ENCODE measurements at regions not wholly inside any gene's neighbourhood (a gene's known extent, or its start where the extent isn't known, plus 50 kb on each side); places are given as distances from the start of the nearest gene placed in this dataset.
"Not testable (repeated sequence)": the region's sequence is repeated elsewhere in the genome, so short reads cannot be mapped to it uniquely, and the experiment has no call there.

- 88% methylated on average over 2 of the region's 2 CpGs for WGBS
- H3K27ac ChIP-seq (ENCODE audit: low read depth, low read length), result no peak overlapping the region
- no peaks in the 10 kb centered on the region for H3K36me3 ChIP-seq (ENCODE audit: insufficient read depth, low read length)
- no peaks in the 10 kb centered on the region for H3K27me3 ChIP-seq (ENCODE audit: insufficient read depth, low read length)
- H3K9ac ChIP-seq (ENCODE audit: low read depth, low read length), result no peak overlapping the region
- H3K4me3 ChIP-seq (ENCODE audit: low read length), result no peak overlapping the region
- no peaks in the 10 kb centered on the region for H3K4me1 ChIP-seq (ENCODE audit: insufficient read depth, low read length)
- no peaks in the 10 kb centered on the region for H3K9me3 ChIP-seq (ENCODE audit: insufficient read depth, low read depth, low read length)
These were observed 350.6 kb upstream of the SLC7A11 start for GRCh38 chr4:138592796-138593195.

DNA sequence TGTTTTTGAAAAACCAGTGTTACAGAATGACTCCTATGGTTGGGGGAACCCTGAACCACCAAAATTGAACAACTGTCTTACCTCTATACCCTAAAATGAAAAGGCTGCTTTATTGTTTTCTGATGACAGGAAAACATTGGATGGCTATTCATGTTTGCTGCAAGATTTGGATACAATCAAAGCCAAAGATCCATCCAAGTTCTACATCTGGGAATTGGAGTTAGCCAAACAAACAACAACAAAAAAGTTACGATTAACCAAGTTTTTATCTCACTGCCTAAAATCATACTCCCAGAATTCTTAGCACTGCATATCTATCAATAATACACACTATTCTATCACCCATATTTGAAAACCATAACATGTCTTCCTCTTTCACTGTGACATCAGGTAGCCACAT is 349.7 kb upstream of the SLC7A11 start:
- Histone ChIP-seq H3K4me3 (ENCODE audit: low read length) (no peak overlapping the region), H3K4me1 (ENCODE audit: insufficient read depth, low read length) (no peaks in the 10 kb centered on the region), H3K9ac (ENCODE audit: low read depth, low read length) (no peak overlapping the region), H3K9me3 (ENCODE audit: insufficient read depth, low read depth, low read length) (no peaks in the 10 kb centered on the region), H3K27ac (ENCODE audit: low read depth, low read length) (no peak overlapping the region), H3K36me3 (ENCODE audit: insufficient read depth, low read length) (no peaks in the 10 kb centered on the region), H3K27me3 (ENCODE audit: insufficient read depth, low read length) (no peaks in the 10 kb centered on the region)
- WGBS, result 48% methylated on average over 1 of the region's 1 CpG

DNA sequence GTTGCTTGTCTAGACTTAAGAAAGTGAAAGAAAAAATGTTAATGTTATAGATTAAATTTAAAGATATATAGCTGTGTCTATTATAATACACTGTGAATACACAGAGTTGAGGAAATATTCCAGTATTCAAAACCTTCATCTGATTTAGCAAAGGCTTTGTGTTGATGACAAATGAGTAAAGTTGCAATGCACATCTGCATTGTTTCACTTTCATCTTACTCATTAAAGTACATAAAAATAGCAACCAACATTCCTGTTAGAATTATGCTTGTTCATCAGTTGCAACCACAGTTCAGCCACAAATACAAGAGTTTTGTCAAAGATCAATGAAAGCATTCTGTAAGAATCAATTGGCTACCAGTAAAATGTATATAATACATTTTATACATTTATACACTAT is 346.4 kb upstream of the SLC7A11 start:
- Histone ChIP-seq H3K9ac (ENCODE audit: low read depth, low read length) (no peak overlapping the region), H3K36me3 (ENCODE audit: insufficient read depth, low read length) (no peaks in the 10 kb centered on the region), H3K9me3 (ENCODE audit: insufficient read depth, low read depth, low read length) (no peaks in the 10 kb centered on the region; the same call in 1 of the 2 replicates), H3K27ac (ENCODE audit: low read depth, low read length) (no peak overlapping the region), H3K27me3 (ENCODE audit: insufficient read depth, low read length) (no peaks in the 10 kb centered on the region), H3K4me3 (ENCODE audit: low read length) (no peak overlapping the region), H3K4me1 (ENCODE audit: insufficient read depth, low read length) (no peaks in the 10 kb centered on the region)

DNA sequence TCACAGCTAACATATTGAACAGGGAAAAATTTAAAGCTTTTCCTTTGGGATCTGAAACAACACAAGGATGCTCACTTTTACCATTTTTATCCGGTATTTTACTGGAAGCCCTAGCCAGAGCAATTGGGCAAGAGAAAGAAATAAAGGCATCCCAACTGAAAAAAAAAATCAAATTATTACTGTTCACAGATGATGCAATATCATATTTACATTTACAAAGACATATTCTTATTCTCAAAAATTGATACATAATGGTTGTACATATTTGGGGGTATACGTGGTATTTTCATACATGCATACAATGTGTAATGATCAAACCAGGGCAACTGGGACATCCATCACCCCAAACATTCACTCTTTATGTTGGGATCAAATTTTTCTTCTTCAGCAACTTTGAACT is 337.0 kb upstream of the SLC7A11 start:
- Histone ChIP-seq H3K4me1 (ENCODE audit: insufficient read depth, low read length) (no peaks in the 10 kb centered on the region), H3K36me3 (ENCODE audit: insufficient read depth, low read length) (no peaks in the 10 kb centered on the region), H3K27me3 (ENCODE audit: insufficient read depth, low read length) (no peaks in the 10 kb centered on the region), H3K9me3 (ENCODE audit: insufficient read depth, low read depth, low read length) (peaks cover 22% of the 10 kb centered on the region), H3K9ac (ENCODE audit: low read depth, low read length) (no peak overlapping the region), H3K4me3 (ENCODE audit: low read length) (no peak overlapping the region), H3K27ac (ENCODE audit: low read depth, low read length) (no peak overlapping the region)
- 100% methylated on average over 1 of the region's 2 CpGs for WGBS

GRCh38 chr4:138577826-138578225 is 335.7 kb upstream of the SLC7A11 start:
- H3K27me3 ChIP-seq (ENCODE audit: insufficient read depth, low read length); H3K36me3 ChIP-seq (ENCODE audit: insufficient read depth, low read length); H3K4me3 ChIP-seq (ENCODE audit: low read length); H3K9ac ChIP-seq (ENCODE audit: low read depth, low read length); H3K4me1 ChIP-seq (ENCODE audit: insufficient read depth, low read length); H3K27ac ChIP-seq (ENCODE audit: low read depth, low read length): not testable (repeated sequence)
- 80% methylated on average over 3 of the region's 3 CpGs for WGBS
- peaks cover 22% of the 10 kb centered on the region for H3K9me3 ChIP-seq (ENCODE audit: insufficient read depth, low read depth, low read length)

DNA sequence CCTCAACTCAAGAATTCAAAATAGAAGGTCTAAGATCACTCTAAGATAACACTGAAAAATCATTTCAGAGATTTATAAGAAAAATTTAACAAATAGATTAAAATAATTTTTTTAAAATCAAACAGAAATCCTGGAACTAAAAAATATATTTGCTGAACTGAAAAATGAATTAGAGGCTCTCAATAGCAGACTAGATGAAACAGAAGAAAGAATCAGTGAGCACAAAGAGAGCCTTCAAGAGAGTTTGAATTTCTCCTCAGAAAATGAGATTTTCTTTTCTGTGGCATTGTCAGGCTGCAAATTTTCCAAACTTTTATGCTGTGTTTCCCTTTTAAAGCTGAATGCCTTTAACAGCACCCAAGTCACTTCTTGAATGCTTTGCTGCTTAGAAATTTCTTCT is 335.0 kb upstream of the SLC7A11 start:
- no peaks in the 10 kb centered on the region for H3K4me1 ChIP-seq (ENCODE audit: insufficient read depth, low read length)
- peaks cover 16% of the 10 kb centered on the region; the same call in 1 of the 2 replicates for H3K9me3 ChIP-seq (ENCODE audit: insufficient read depth, low read depth, low read length)
- no peaks in the 10 kb centered on the region for H3K27me3 ChIP-seq (ENCODE audit: insufficient read depth, low read length)
- H3K27ac ChIP-seq (ENCODE audit: low read depth, low read length), result no peak overlapping the region
- H3K36me3 ChIP-seq (ENCODE audit: insufficient read depth, low read length), result no peaks in the 10 kb centered on the region
- H3K4me3 ChIP-seq (ENCODE audit: low read length), result no peak overlapping the region
- no peak overlapping the region for H3K9ac ChIP-seq (ENCODE audit: low read depth, low read length)

GRCh38 chr4:138576684-138577083 is 334.5 kb upstream of the SLC7A11 start:
- Histone ChIP-seq H3K9me3 (ENCODE audit: insufficient read depth, low read depth, low read length) (peaks cover 11% of the 10 kb centered on the region; the same call in 1 of the 2 replicates), H3K27me3 (ENCODE audit: insufficient read depth, low read length) (no peaks in the 10 kb centered on the region), H3K4me1 (ENCODE audit: insufficient read depth, low read length) (no peaks in the 10 kb centered on the region), H3K27ac (ENCODE audit: low read depth, low read length) (no peak overlapping the region), H3K9ac (ENCODE audit: low read depth, low read length) (no peak overlapping the region), H3K36me3 (ENCODE audit: insufficient read depth, low read length) (no peaks in the 10 kb centered on the region), H3K4me3 (ENCODE audit: low read length) (no peak overlapping the region)
- WGBS, result 42% methylated on average over 3 of the region's 3 CpGs

DNA sequence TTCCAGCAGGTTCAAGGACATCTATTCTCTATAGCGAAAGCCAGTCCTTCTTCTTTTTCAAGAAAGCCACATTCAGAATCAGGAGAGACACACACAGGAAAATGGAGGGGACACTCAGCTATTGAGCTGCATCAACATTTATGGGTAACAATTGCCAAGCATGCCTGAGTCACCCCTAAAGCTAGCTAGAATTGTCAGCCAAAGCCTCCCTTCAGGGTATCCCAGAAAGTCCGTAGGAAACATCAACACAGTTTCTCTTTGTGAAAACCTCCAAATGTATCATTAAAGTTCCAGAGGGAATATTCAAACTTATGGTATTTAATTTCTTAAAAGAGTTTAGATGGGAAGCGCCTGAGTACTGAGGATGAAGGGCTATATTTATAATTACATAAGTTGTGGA is 331.1 kb upstream of the SLC7A11 start:
- no peaks in the 10 kb centered on the region for H3K27me3 ChIP-seq (ENCODE audit: insufficient read depth, low read length)
- H3K9me3 ChIP-seq (ENCODE audit: insufficient read depth, low read depth, low read length), result peaks cover 4% of the 10 kb centered on the region; the same call in 1 of the 2 replicates
- WGBS, result 97% methylated on average over 3 of the region's 3 CpGs
- no peaks in the 10 kb centered on the region for H3K36me3 ChIP-seq (ENCODE audit: insufficient read depth, low read length)
- no peaks in the 10 kb centered on the region for H3K4me1 ChIP-seq (ENCODE audit: insufficient read depth, low read length)
- H3K9ac ChIP-seq (ENCODE audit: low read depth, low read length), result no peak overlapping the region
- no peak overlapping the region for H3K4me3 ChIP-seq (ENCODE audit: low read length)
- no peak overlapping the region for H3K27ac ChIP-seq (ENCODE audit: low read depth, low read length)

GRCh38 chr4:138572007-138572406 is 329.9 kb upstream of the SLC7A11 start:
- no peaks in the 10 kb centered on the region for H3K36me3 ChIP-seq (ENCODE audit: insufficient read depth, low read length)
- 93% methylated on average over 1 of the region's 2 CpGs for WGBS
- H3K27ac ChIP-seq (ENCODE audit: low read depth, low read length), result no peak overlapping the region
- no peak overlapping the region for H3K4me3 ChIP-seq (ENCODE audit: low read length)
- no peaks in the 10 kb centered on the region for H3K9me3 ChIP-seq (ENCODE audit: insufficient read depth, low read depth, low read length)
- H3K9ac ChIP-seq (ENCODE audit: low read depth, low read length), result no peak overlapping the region
- no peaks in the 10 kb centered on the region for H3K4me1 ChIP-seq (ENCODE audit: insufficient read depth, low read length)
- no peaks in the 10 kb centered on the region for H3K27me3 ChIP-seq (ENCODE audit: insufficient read depth, low read length)

GRCh38 chr4:138567696-138568095 is 325.5 kb upstream of the SLC7A11 start:
- Histone ChIP-seq H3K4me1 (ENCODE audit: insufficient read depth, low read length) (no peaks in the 10 kb centered on the region), H3K9me3 (ENCODE audit: insufficient read depth, low read depth, low read length) (no peaks in the 10 kb centered on the region), H3K36me3 (ENCODE audit: insufficient read depth, low read length) (no peaks in the 10 kb centered on the region), H3K27me3 (ENCODE audit: insufficient read depth, low read length) (no peaks in the 10 kb centered on the region), H3K4me3 (ENCODE audit: low read length) (no peak overlapping the region), H3K9ac (ENCODE audit: low read depth, low read length) (no peak overlapping the region), H3K27ac (ENCODE audit: low read depth, low read length) (no peak overlapping the region)
- WGBS, result 78% methylated on average over 3 of the region's 3 CpGs

- no peaks in the 10 kb centered on the region for H3K27me3 ChIP-seq (ENCODE audit: insufficient read depth, low read length)
- no peaks in the 10 kb centered on the region for H3K9me3 ChIP-seq (ENCODE audit: insufficient read depth, low read depth, low read length)
- no peak overlapping the region for H3K4me3 ChIP-seq (ENCODE audit: low read length)
- no peaks in the 10 kb centered on the region for H3K4me1 ChIP-seq (ENCODE audit: insufficient read depth, low read length)
- WGBS, result 95% methylated on average over 3 of the region's 4 CpGs
- no peak overlapping the region for H3K9ac ChIP-seq (ENCODE audit: low read depth, low read length)
- no peak overlapping the region for H3K27ac ChIP-seq (ENCODE audit: low read depth, low read length)
- no peaks in the 10 kb centered on the region for H3K36me3 ChIP-seq (ENCODE audit: insufficient read depth, low read length)
These were observed 323.4 kb upstream of the SLC7A11 start for GRCh38 chr4:138565576-138565975.

DNA sequence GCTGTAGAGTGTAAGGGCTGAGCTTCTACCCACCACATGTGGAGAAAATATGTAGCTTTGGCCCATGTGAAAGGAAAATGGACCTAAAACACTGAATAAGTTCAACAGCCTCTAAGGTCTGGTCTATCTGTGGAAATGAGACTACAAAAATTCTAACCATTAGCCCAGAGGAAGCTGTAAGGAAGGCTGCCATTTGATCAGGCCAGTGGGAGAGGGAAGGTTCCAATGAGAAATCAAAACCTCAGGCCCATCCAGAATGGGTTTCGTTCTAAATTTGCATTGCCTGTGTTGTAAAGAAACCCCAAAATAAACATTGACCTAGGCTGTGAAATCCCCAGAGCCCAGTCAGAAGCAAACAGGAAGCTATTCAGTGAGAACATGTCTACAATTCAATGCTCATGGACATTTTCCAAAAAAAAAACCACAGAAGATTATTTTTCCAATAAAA is 320.4 kb upstream of the SLC7A11 start:
- Histone ChIP-seq H3K9ac (ENCODE audit: low read depth, low read length) (no peak overlapping the region), H3K27ac (ENCODE audit: low read depth, low read length) (no peak overlapping the region), H3K4me1 (ENCODE audit: insufficient read depth, low read length) (no peaks in the 10 kb centered on the region), H3K36me3 (ENCODE audit: insufficient read depth, low read length) (no peaks in the 10 kb centered on the region), H3K27me3 (ENCODE audit: insufficient read depth, low read length) (no peaks in the 10 kb centered on the region), H3K9me3 (ENCODE audit: insufficient read depth, low read depth, low read length) (no peaks in the 10 kb centered on the region), H3K4me3 (ENCODE audit: low read length) (no peak overlapping the region)
- WGBS, result 52% methylated on average over 1 of the region's 1 CpG
